GM20000 (cell line): ENCODE measurements at regions not wholly inside any gene's neighbourhood (a gene's known extent, or its start where the extent isn't known, plus 50 kb on each side); places are given as distances from the start of the nearest gene placed in this dataset.
A peak's percentile ranks its signal among the peaks of the same experiment; 100 is the strongest.
"Not testable (repeated sequence)": the region's sequence is repeated elsewhere in the genome, so short reads cannot be mapped to it uniquely, and the experiment has no call there.

Source experiments
- DNase-seq: peaks from one replicate; pipeline ENCODE4 v3.0.0; 2012; ENCODE audit warnings: low spot score
- TF ChIP-seq, protein P1 (sequence below): IDR thresholded peaks from 2 replicates; pipeline ENCODE4 v1.5.1; 2012; ENCODE audit warnings: mild to moderate bottlenecking, control low read depth; ENCODE audit errors: extremely low read depth, missing control alignments

DNA sequence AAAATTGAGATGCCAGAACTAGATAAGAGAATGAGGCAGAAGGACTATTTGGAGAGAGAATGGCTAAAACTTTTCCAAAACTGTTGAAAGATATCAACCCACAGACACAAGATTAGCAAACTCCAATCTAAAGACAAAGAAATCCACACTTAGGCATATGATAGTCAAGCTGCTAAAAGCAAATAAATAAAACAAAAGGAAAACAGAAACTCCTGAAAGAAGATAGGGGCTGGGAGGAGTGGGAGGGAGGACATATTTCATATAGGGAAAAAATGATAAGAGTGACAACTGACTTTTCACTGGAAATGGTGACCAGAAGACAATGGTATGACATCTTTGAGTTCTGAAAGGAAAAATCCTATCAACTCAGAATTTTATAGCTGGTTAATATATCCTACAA, 105.4 kb upstream of the ADO start:
- DNase-seq, result no peak
- TF ChIP-seq, protein P1, sequence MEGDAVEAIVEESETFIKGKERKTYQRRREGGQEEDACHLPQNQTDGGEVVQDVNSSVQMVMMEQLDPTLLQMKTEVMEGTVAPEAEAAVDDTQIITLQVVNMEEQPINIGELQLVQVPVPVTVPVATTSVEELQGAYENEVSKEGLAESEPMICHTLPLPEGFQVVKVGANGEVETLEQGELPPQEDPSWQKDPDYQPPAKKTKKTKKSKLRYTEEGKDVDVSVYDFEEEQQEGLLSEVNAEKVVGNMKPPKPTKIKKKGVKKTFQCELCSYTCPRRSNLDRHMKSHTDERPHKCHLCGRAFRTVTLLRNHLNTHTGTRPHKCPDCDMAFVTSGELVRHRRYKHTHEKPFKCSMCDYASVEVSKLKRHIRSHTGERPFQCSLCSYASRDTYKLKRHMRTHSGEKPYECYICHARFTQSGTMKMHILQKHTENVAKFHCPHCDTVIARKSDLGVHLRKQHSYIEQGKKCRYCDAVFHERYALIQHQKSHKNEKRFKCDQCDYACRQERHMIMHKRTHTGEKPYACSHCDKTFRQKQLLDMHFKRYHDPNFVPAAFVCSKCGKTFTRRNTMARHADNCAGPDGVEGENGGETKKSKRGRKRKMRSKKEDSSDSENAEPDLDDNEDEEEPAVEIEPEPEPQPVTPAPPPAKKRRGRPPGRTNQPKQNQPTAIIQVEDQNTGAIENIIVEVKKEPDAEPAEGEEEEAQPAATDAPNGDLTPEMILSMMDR, result no peak

DNA sequence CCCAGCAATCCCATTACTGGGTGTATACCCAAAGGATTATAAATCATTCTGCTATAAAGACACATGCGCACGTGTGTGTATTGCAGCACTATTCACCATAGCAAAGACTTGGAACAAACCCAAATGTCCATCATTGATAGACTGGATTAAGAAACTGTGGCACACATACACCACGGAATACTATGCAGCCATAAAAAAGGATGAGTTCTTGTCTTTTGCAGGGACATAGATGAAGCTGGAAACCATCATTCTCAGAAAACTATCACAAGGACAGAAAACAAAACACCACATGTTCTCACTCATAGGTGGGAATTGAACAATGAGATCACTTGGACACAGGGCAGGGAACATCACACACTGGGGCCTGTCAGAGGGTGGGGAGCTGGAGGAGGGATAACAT, 100.4 kb upstream of the ADO start:
- not testable (repeated sequence) for DNase-seq

DNA sequence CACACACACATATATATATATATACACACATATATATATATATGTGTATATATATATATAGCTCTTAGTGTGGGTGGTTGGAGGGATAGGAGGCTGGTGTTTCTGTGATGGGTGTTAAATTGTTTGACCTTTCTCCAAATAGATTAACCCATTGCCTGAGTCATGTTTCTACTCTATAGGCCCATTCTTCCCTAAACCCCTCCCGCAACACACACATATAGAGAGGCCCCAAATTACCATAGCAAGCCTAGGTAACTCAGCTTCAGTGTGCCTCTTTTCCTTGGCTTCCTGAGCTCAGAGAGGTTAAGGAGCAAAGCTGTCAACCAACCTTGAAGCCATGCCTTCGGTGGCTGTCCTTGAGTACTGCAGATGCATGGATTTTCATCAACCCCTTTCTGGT, 98.7 kb upstream of the ADO start:
- DNase-seq, result no peak
- TF ChIP-seq, protein P1, result no peak

DNA sequence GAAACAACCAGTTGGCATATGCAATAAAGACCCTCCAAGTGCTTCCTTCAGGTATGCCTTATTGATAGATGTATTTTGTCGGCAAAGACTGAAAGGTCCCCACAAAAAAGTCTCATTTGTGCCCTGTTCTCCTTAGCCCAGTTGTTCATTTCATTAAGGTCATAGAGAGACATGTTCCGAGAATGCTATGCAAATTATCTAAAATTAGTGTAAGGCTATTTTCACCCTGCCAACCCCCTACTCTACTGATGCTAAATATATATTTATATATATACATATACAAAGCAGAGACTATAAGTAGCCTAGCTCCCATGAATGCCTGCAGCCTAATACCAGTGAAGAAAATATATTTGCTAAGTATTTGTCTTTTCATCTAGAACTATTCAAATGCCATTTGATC, 96.7 kb upstream of the ADO start:
- DNase-seq, result peak; percentile 18

DNA sequence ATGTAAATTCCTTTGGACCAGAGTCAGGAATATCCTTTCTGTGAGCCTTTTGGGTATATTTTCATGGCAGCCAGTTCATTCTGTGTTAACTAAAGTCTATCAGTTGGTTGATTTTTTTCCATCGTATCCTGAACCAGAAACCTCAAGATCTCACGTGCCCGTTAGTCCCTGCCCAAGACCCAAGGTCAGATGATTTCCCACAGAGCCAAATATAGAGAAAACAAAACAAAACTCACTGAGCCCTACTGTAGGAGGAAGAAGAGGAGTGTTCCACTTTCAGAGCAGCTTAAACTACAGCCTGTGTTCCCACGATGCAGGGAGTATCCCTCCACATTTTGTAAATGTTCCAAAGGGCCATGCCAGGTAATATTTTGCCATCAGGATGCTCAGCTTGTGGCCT, 96.0 kb upstream of the ADO start:
- DNase-seq, result no peak

More for the DNA sequence above, 96.7 kb upstream of the ADO start:
- TF ChIP-seq, protein P1, result no peak

DNA sequence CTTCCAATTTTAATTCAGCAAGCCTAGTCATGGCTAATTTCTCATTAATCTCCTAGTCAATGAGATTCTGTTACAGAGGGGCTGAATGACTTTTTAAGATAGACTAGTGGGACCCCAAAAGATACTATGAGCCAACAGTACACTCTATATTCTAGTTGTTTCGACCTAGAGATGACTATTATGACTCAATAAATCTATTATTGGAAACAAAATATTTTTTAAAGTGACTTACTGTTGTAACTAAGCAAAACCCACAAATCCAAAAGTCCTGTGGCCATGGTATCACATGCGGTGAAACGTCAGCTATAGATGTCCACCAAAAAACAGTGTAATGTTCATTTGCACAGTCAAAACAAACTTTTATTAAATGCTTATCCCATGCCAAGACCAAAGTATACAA, 95.3 kb upstream of the ADO start:
- DNase-seq, result no peak
- TF ChIP-seq, protein P1, result no peak

More for the DNA sequence above, 96.0 kb upstream of the ADO start:
- TF ChIP-seq, protein P1, result no peak

DNA sequence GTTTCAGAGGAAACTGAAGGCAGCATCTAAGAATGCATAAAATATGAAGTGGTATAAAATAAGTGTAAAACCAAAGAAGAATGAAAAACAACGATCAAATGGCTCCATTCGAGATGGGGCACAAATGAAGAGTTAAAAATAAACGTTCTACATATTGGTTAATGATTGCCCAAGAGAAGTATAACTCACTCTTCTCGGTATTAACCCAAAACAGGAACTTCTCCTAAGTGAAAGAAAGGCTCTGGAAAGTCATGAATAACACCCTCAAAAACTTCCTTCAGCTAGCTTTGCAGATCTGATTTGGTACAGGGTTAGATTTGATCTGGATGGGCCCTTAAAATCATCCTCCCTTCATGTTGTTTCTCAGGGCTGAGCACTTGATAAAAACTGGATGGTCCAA, 94.3 kb upstream of the ADO start:
- TF ChIP-seq, protein P1, result no peak
- no peak for DNase-seq

DNA sequence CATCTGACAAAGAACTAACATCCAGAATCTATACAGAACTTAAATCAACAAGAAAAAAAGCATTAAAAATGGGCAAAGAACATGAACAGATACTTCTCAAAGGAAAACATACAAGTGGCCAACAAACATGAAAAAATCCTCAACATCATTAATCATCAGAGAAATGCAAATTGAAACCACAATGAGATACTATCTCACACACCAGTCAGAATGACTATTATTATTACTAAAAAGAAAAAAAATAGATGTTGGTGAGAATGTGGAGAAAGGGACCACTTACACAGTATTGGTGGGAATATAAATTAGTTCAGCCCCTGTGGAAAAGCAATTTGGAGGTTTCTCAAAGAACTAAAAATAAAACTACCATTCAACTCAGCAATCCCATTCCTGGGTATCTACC, 89.1 kb upstream of the ADO start:
- TF ChIP-seq, protein P1, result no peak
- no peak for DNase-seq
